ENCODE measurements at regions not wholly inside any gene's neighbourhood (a gene's known extent, or its start where the extent isn't known, plus 50 kb on each side); places are given as distances from the start of the nearest gene placed in this dataset.

GRCh38 chr20:12291386-12291785 is 373.7 kb downstream of the BTBD3 start:
- H3K9me3 ChIP-seq (ENCODE audit: control insufficient read depth, insufficient read depth, low read length): no peaks in the 10 kb centered on the region
- TF ChIP-seq EZH2phosphoT487 (IDR thresholded peaks at IDR 0.05; ENCODE audit: borderline replicate concordance, low read length) (no peak), CTCF (IDR thresholded peaks at IDR 0.05; ENCODE audit: low read depth, low read length, poor library complexity, severe bottlenecking) (no peak)
- H3K27me3 ChIP-seq (ENCODE audit: control insufficient read depth, low read length): no peaks in the 10 kb centered on the region
- H3K4me3 ChIP-seq (ENCODE audit: low read length): no peak overlapping the region
- H3K79me2 ChIP-seq (ENCODE audit: control insufficient read depth, low read length): no peaks in the 10 kb centered on the region
- H3K4me2 ChIP-seq (ENCODE audit: low read length): no peak overlapping the region
- H3K9me2 ChIP-seq (replicated peaks; ENCODE audit: control insufficient read depth, low read length): no peaks in the 10 kb centered on the region
- H3K4me1 ChIP-seq (ENCODE audit: control insufficient read depth, low read length): no peaks in the 10 kb centered on the region
- no peaks in the 10 kb centered on the region for H4K20me1 ChIP-seq (ENCODE audit: control insufficient read depth, insufficient read depth, low read depth, low read length)
- H3K36me3 ChIP-seq (ENCODE audit: control insufficient read depth, low read length): no peaks in the 10 kb centered on the region
- H3K27ac ChIP-seq (ENCODE audit: low read depth, low read length): no peak overlapping the region
- H3F3A ChIP-seq (ENCODE audit: control insufficient read depth, insufficient read depth): no peaks in the 10 kb centered on the region

GRCh38 chr20:12293900-12294299 is 376.2 kb downstream of the BTBD3 start:
- Histone ChIP-seq H3K27ac (ENCODE audit: low read depth, low read length) (no peak overlapping the region), H3K4me1 (ENCODE audit: control insufficient read depth, low read length) (no peaks in the 10 kb centered on the region), H3K4me3 (ENCODE audit: low read length) (no peak overlapping the region), H3F3A (ENCODE audit: control insufficient read depth, insufficient read depth) (no peaks in the 10 kb centered on the region), H3K9me2 (replicated peaks; ENCODE audit: control insufficient read depth, low read length) (no peaks in the 10 kb centered on the region), H3K4me2 (ENCODE audit: low read length) (no peak overlapping the region), H3K79me2 (ENCODE audit: control insufficient read depth, low read length) (no peaks in the 10 kb centered on the region), H3K36me3 (ENCODE audit: control insufficient read depth, low read length) (no peaks in the 10 kb centered on the region), H3K27me3 (ENCODE audit: control insufficient read depth, low read length) (no peaks in the 10 kb centered on the region), H4K20me1 (ENCODE audit: control insufficient read depth, insufficient read depth, low read depth, low read length) (no peaks in the 10 kb centered on the region), H3K9me3 (ENCODE audit: control insufficient read depth, insufficient read depth, low read length) (peaks cover under 1% of the 10 kb centered on the region; the same call in 1 of the 2 replicates)
- TF ChIP-seq EZH2phosphoT487 (IDR thresholded peaks at IDR 0.05; ENCODE audit: borderline replicate concordance, low read length) (no peak), CTCF (IDR thresholded peaks at IDR 0.05; ENCODE audit: low read depth, low read length, poor library complexity, severe bottlenecking) (no peak)

- no peaks in the 10 kb centered on the region for H3K79me2 ChIP-seq (ENCODE audit: control insufficient read depth, low read length)
- peaks cover 8% of the 10 kb centered on the region; the same call in 1 of the 2 replicates for H3K9me3 ChIP-seq (ENCODE audit: control insufficient read depth, insufficient read depth, low read length)
- no peak overlapping the region for H3K4me2 ChIP-seq (ENCODE audit: low read length)
- TF ChIP-seq EZH2phosphoT487 (IDR thresholded peaks at IDR 0.05; ENCODE audit: borderline replicate concordance, low read length) (no peak), CTCF (IDR thresholded peaks at IDR 0.05; ENCODE audit: low read depth, low read length, poor library complexity, severe bottlenecking) (no peak)
- H3K4me3 ChIP-seq (ENCODE audit: low read length): no peak overlapping the region
- H3K27ac ChIP-seq (ENCODE audit: low read depth, low read length): no peak overlapping the region
- H3K36me3 ChIP-seq (ENCODE audit: control insufficient read depth, low read length): no peaks in the 10 kb centered on the region
- no peaks in the 10 kb centered on the region for H3K4me1 ChIP-seq (ENCODE audit: control insufficient read depth, low read length)
- no peaks in the 10 kb centered on the region for H4K20me1 ChIP-seq (ENCODE audit: control insufficient read depth, insufficient read depth, low read depth, low read length)
- no peaks in the 10 kb centered on the region for H3F3A ChIP-seq (ENCODE audit: control insufficient read depth, insufficient read depth)
- no peaks in the 10 kb centered on the region for H3K27me3 ChIP-seq (ENCODE audit: control insufficient read depth, low read length)
- H3K9me2 ChIP-seq (replicated peaks; ENCODE audit: control insufficient read depth, low read length): no peaks in the 10 kb centered on the region
These were observed 377.0 kb downstream of the BTBD3 start for GRCh38 chr20:12294678-12295077.

Data from DOHH2 (cell line).